Activated CD8-positive, alpha-beta memory T cell treated with anti-CD3 and anti-CD28 coated beads for 48 hours (primary cell): ENCODE measurements at regions not wholly inside any gene's neighbourhood (a gene's known extent, or its start where the extent isn't known, plus 50 kb on each side); places are given as distances from the start of the nearest gene placed in this dataset.
"Not testable (repeated sequence)": the region's sequence is repeated elsewhere in the genome, so short reads cannot be mapped to it uniquely, and the experiment has no call there.

ENCODE experiments used
- DNase-seq, 3 experiments: peaks; one replicate each; pipeline ENCODE4 v3.0.0-alpha.2; 2020; ENCODE audit warnings: low read depth in 2 of 3, low spot score in 2 of 3

- no peak for DNase-seq
Observed at GRCh38 chr2:38243186-38243880, 133.7 kb downstream of the ATL2 start.

GRCh38 chr2:38239452-38239851, 137.6 kb downstream of the ATL2 start:
- DNase-seq = no peak

- not testable (repeated sequence) for DNase-seq
Observed at GRCh38 chr2:38238705-38239104, 138.4 kb downstream of the ATL2 start.

GRCh38 chr2:38237311-38237710, 139.8 kb downstream of the ATL2 start:
- DNase-seq = no peak

- DNase-seq = no peak
Observed at GRCh38 chr2:38233231-38233983, 143.7 kb downstream of the ATL2 start.

- DNase-seq = no peak
Observed at GRCh38 chr2:38232454-38232853, 144.6 kb downstream of the ATL2 start.

GRCh38 chr2:38230756-38231155, 146.3 kb downstream of the ATL2 start:
- DNase-seq = no peak

GRCh38 chr2:38228753-38229152, 148.3 kb downstream of the ATL2 start:
- no peak for DNase-seq

- no peak for DNase-seq
Observed at GRCh38 chr2:38224821-38225437, 149.0 kb upstream of the CYP1B1 start.

- no peak for DNase-seq
Observed at GRCh38 chr2:38224181-38224580, 148.2 kb upstream of the CYP1B1 start.

GRCh38 chr2:38223256-38223655, 147.3 kb upstream of the CYP1B1 start:
- no peak for DNase-seq

- no peak for DNase-seq
Observed at GRCh38 chr2:38220164-38220563, 144.2 kb upstream of the CYP1B1 start.

- no peak for DNase-seq
Observed at GRCh38 chr2:38218995-38219394, 143.0 kb upstream of the CYP1B1 start.

GRCh38 chr2:38218591-38218991, 142.6 kb upstream of the CYP1B1 start:
- DNase-seq = no peak

GRCh38 chr2:38217401-38218188, 141.6 kb upstream of the CYP1B1 start:
- no peak for DNase-seq

GRCh38 chr2:38216886-38217285, 140.9 kb upstream of the CYP1B1 start:
- DNase-seq = no peak

GRCh38 chr2:38215993-38216392, 140.0 kb upstream of the CYP1B1 start:
- no peak for DNase-seq

- DNase-seq = no peak
Observed at GRCh38 chr2:38215522-38215921, 139.6 kb upstream of the CYP1B1 start.

- no peak for DNase-seq
Observed at GRCh38 chr2:38214209-38214717, 138.3 kb upstream of the CYP1B1 start.

GRCh38 chr2:38213619-38214167, 137.7 kb upstream of the CYP1B1 start:
- DNase-seq = no peak

- no peak for DNase-seq
Observed at GRCh38 chr2:38212312-38212711, 136.4 kb upstream of the CYP1B1 start.
